HG02840 (cell line): ENCODE measurements at regions not wholly inside any gene's neighbourhood (a gene's known extent, or its start where the extent isn't known, plus 50 kb on each side); places are given as distances from the start of the nearest gene placed in this dataset.

ENCODE experiments used
- ATAC-seq: cut with Tn5 transposase; IDR thresholded peaks from one replicate; pipeline ENCODE4 v1.9.1; 2021; ENCODE audit warnings: mild to moderate bottlenecking, moderate library complexity, moderate number of reproducible peaks; ENCODE audit not compliant: unreplicated experiment, low FRiP score

GRCh38 chr2:23155022-23155421 lies 230.0 kb upstream of the KLHL29 start:
- ATAC-seq = no peak

- no peak for ATAC-seq
These were observed 227.2 kb upstream of the KLHL29 start for GRCh38 chr2:23157812-23158211.

GRCh38 chr2:23158306-23158705 lies 226.7 kb upstream of the KLHL29 start:
- no peak for ATAC-seq

GRCh38 chr2:23159746-23160405 lies 225.1 kb upstream of the KLHL29 start:
- ATAC-seq = no peak

- no peak for ATAC-seq
These were observed 220.8 kb upstream of the KLHL29 start for GRCh38 chr2:23164173-23164572.

- no peak for ATAC-seq
These were observed 215.1 kb upstream of the KLHL29 start for GRCh38 chr2:23169896-23170295.

- ATAC-seq = no peak
These were observed 213.9 kb upstream of the KLHL29 start for GRCh38 chr2:23171108-23171507.

GRCh38 chr2:23178396-23178795 lies 206.6 kb upstream of the KLHL29 start:
- ATAC-seq = no peak

GRCh38 chr2:23183733-23184132 lies 201.2 kb upstream of the KLHL29 start:
- ATAC-seq = no peak

GRCh38 chr2:23198316-23199114 lies 186.5 kb upstream of the KLHL29 start:
- no peak for ATAC-seq

GRCh38 chr2:23199115-23199918 lies 185.7 kb upstream of the KLHL29 start:
- ATAC-seq = no peak

GRCh38 chr2:23200068-23200786 lies 184.8 kb upstream of the KLHL29 start:
- ATAC-seq = no peak

- no peak for ATAC-seq
These were observed 184.2 kb upstream of the KLHL29 start for GRCh38 chr2:23200787-23201114.

GRCh38 chr2:23203383-23203782 lies 181.6 kb upstream of the KLHL29 start:
- no peak for ATAC-seq

GRCh38 chr2:23204685-23205242 lies 180.2 kb upstream of the KLHL29 start:
- no peak for ATAC-seq

GRCh38 chr2:23206650-23207049 lies 178.3 kb upstream of the KLHL29 start:
- ATAC-seq = no peak

- ATAC-seq = no peak
These were observed 177.1 kb upstream of the KLHL29 start for GRCh38 chr2:23207871-23208270.

GRCh38 chr2:23208339-23208738 lies 176.6 kb upstream of the KLHL29 start:
- no peak for ATAC-seq

GRCh38 chr2:23209059-23209458 lies 175.9 kb upstream of the KLHL29 start:
- ATAC-seq = no peak

GRCh38 chr2:23211987-23212583 lies 172.9 kb upstream of the KLHL29 start:
- ATAC-seq = no peak
